H1 (cell line): ENCODE measurements at regions not wholly inside any gene's neighbourhood (a gene's known extent, or its start where the extent isn't known, plus 50 kb on each side); places are given as distances from the start of the nearest gene placed in this dataset.

Experiments
- ATF2 ChIP-seq: IDR thresholded peaks from 2 replicates; pipeline ENCODE4 v1.6.1; 2012; ENCODE audit warnings: low read length, inconsistent platforms
- CHD1 ChIP-seq: IDR thresholded peaks from 2 replicates; pipeline ENCODE4 v1.6.1; 2012; ENCODE audit warnings: low read depth, low read length, improper control_type of control experiment
- CHD2 ChIP-seq: IDR thresholded peaks from 2 replicates; pipeline ENCODE4 v1.6.1; 2012; ENCODE audit warnings: low read length, improper control_type of control experiment
- EGR1 ChIP-seq: IDR thresholded peaks from 2 replicates; pipeline ENCODE4 v1.6.1; 2011; ENCODE audit warnings: low read depth, low read length, borderline replicate concordance
- EZH2 ChIP-seq: fragments of 200-600 bp; sonication (generic); IDR thresholded peaks from 2 replicates; pipeline ENCODE4 v1.7.1; 2012; ENCODE audit warnings: low read depth, mild to moderate bottlenecking, moderate library complexity, low read length, inconsistent platforms; ENCODE audit not compliant: severe bottlenecking
- GTF2F1 ChIP-seq: IDR thresholded peaks from 2 replicates; pipeline ENCODE4 v1.6.1; 2012; ENCODE audit warnings: low read depth, low read length, improper control_type of control experiment, borderline replicate concordance
- POLR2A ChIP-seq, 2 experiments: IDR thresholded peaks; 1 replicate in 1 of 2; 2 replicates in 1 of 2; pipeline ENCODE4 v1.6.1; 2011; ENCODE audit warnings: low read depth in 2 of 2, low read length in 2 of 2, mild to moderate bottlenecking in 2 of 2; ENCODE audit errors: control extremely low read depth in 1 of 2
- POLR2AphosphoS5 ChIP-seq: IDR thresholded peaks from 2 replicates; pipeline ENCODE4 v1.6.1; 2011; ENCODE audit warnings: low read depth, low read length
- POU5F1 ChIP-seq: IDR thresholded peaks from 2 replicates; pipeline ENCODE4 v1.6.1; 2011; ENCODE audit warnings: low read depth, mild to moderate bottlenecking, low read length, moderate library complexity
- RAD21 ChIP-seq, 2 experiments: IDR thresholded peaks in 1 of 2; conservative IDR thresholded peaks in 1 of 2; 2 replicates each; pipeline ENCODE4 v1.6.1; 2011; ENCODE audit warnings: low read depth in 2 of 2, low read length in 2 of 2, improper control_type of control experiment in 1 of 2, inconsistent platforms in 1 of 2, mild to moderate bottlenecking in 1 of 2, moderate library complexity in 1 of 2
- SP1 ChIP-seq: IDR thresholded peaks from 2 replicates; pipeline ENCODE4 v1.6.1; 2011; ENCODE audit warnings: low read depth, low read length
- TAF1 ChIP-seq: IDR thresholded peaks from 2 replicates; pipeline ENCODE4 v1.6.1; 2011; ENCODE audit warnings: mild to moderate bottlenecking, low read depth, low read length
- TBP ChIP-seq: IDR thresholded peaks from 2 replicates; pipeline ENCODE4 v1.6.1; 2011; ENCODE audit warnings: low read depth, low read length, improper control_type of control experiment
- TF ChIP-seq, protein P1 (sequence below), 3 experiments: IDR thresholded peaks; 1 replicate in 2 of 3; 2 replicates in 1 of 3; pipeline versions ENCODE4 v1.5.1 to v1.6.1; 2011; ENCODE audit warnings: low read length in 3 of 3, mild to moderate bottlenecking in 3 of 3, inconsistent platforms in 2 of 3, low read depth in 1 of 3, moderate library complexity in 1 of 3; ENCODE audit not compliant: insufficient read depth in 1 of 3; ENCODE audit errors: control extremely low read depth in 1 of 3

DNA sequence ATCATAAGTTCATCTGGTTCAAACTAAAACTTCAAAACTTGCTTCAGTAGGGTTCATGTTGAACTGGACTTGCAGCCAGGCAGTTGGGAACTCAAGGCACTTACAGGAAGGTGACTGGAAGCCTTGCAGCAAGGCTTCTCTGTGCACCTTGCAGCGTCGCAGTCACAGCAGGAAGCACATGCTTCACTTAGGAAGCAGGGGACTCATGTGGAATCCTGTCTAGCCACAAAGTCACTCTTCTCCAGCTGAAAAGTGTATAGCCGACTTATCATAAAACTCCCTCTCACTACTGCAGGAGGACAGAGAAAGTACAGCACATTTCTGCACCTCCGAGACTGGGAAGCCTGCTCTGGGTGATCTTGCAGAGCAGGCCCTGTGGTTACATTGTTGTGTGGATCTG lies 114.0 kb upstream of the PRB2 start:
- TF ChIP-seq, protein P1, sequence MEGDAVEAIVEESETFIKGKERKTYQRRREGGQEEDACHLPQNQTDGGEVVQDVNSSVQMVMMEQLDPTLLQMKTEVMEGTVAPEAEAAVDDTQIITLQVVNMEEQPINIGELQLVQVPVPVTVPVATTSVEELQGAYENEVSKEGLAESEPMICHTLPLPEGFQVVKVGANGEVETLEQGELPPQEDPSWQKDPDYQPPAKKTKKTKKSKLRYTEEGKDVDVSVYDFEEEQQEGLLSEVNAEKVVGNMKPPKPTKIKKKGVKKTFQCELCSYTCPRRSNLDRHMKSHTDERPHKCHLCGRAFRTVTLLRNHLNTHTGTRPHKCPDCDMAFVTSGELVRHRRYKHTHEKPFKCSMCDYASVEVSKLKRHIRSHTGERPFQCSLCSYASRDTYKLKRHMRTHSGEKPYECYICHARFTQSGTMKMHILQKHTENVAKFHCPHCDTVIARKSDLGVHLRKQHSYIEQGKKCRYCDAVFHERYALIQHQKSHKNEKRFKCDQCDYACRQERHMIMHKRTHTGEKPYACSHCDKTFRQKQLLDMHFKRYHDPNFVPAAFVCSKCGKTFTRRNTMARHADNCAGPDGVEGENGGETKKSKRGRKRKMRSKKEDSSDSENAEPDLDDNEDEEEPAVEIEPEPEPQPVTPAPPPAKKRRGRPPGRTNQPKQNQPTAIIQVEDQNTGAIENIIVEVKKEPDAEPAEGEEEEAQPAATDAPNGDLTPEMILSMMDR (IDR thresholded peaks at IDR 0.05; ENCODE audit: control extremely low read depth in 1 of 3, insufficient read depth in 1 of 3, low read depth in 1 of 3, low read length in 3 of 3), result no peak
- TF ChIP-seq POLR2A (IDR thresholded peaks at IDR 0.05; ENCODE audit: control extremely low read depth in 1 of 2, low read depth in 2 of 2, low read length in 2 of 2) (no peak), TBP (no peak), POU5F1 (no peak), ATF2 (no peak), RAD21 (IDR thresholded peaks at IDR 0.05 in 1 of 2, conservative IDR thresholded peaks at IDR 0.05 in 1 of 2; ENCODE audit: low read depth in 2 of 2, low read length in 2 of 2) (no peak), SP1 (no peak), EZH2 (no peak), POLR2AphosphoS5 (no peak), CHD2 (no peak), GTF2F1 (no peak), TAF1 (no peak), EGR1 (no peak), CHD1 (no peak)
